ENCODE measurements at regions not wholly inside any gene's neighbourhood (a gene's known extent, or its start where the extent isn't known, plus 50 kb on each side); places are given as distances from the start of the nearest gene placed in this dataset.

GRCh38 chr5:56288873-56289601 is 55.9 kb upstream of the ANKRD55 start:
- DNase-seq: no peak

GRCh38 chr5:56286015-56286884 is 53.1 kb upstream of the ANKRD55 start:
- no peak for DNase-seq

GRCh38 chr5:56282951-56283350 is 49.8 kb upstream of the ANKRD55 start:
- DNase-seq: no peak
